ENCODE measurements at regions not wholly inside any gene's neighbourhood (a gene's known extent, or its start where the extent isn't known, plus 50 kb on each side); places are given as distances from the start of the nearest gene placed in this dataset.

DNA sequence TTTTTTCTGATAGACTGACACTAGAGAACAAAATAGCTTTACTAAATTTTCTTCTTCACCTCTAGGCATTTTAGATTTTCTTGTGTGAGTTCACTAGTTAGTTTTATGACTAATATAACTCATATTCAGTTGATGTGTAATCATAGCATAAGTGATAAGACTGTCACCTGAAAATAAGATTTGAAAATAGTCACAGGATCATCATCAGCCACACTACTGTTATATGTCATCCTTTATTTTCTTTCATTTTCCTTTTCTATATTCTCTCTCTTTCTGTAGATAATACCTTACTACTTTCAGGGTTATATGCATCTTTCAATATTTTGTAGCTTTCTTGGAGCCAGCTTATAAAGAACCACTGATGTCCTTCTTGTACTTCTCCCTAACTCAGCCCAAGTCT, 292.6 kb downstream of the TDRD3 start:
- no peaks in the 10 kb centered on the region for H3K9me3 ChIP-seq (ENCODE audit: control insufficient read depth in 2 of 3, insufficient read depth in 1 of 3, low read length in 3 of 3)
- FAIRE-seq (no peak), DNase-seq (no peak)
- no peak overlapping the region for H3K4me3 ChIP-seq (ENCODE audit: low read length in 3 of 3)
- intact Hi-C loops (cut with DNase I) = no loop called here
- no peaks in the 10 kb centered on the region for H3K27me3 ChIP-seq (ENCODE audit: control insufficient read depth, insufficient read depth, low read length)
- H3K9ac ChIP-seq (ENCODE audit: low read length in 3 of 3) = no peak overlapping the region
- TF ChIP-seq, protein P1, sequence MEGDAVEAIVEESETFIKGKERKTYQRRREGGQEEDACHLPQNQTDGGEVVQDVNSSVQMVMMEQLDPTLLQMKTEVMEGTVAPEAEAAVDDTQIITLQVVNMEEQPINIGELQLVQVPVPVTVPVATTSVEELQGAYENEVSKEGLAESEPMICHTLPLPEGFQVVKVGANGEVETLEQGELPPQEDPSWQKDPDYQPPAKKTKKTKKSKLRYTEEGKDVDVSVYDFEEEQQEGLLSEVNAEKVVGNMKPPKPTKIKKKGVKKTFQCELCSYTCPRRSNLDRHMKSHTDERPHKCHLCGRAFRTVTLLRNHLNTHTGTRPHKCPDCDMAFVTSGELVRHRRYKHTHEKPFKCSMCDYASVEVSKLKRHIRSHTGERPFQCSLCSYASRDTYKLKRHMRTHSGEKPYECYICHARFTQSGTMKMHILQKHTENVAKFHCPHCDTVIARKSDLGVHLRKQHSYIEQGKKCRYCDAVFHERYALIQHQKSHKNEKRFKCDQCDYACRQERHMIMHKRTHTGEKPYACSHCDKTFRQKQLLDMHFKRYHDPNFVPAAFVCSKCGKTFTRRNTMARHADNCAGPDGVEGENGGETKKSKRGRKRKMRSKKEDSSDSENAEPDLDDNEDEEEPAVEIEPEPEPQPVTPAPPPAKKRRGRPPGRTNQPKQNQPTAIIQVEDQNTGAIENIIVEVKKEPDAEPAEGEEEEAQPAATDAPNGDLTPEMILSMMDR (IDR thresholded peaks at IDR 0.05; ENCODE audit: borderline replicate concordance, extremely low read depth, insufficient read depth) = no peak
- no peaks in the 10 kb centered on the region for H3K36me3 ChIP-seq (ENCODE audit: control insufficient read depth in 2 of 3, insufficient read depth in 3 of 3, low read length in 3 of 3)
- no peaks in the 10 kb centered on the region for H3K4me1 ChIP-seq (ENCODE audit: control insufficient read depth in 2 of 3, insufficient read depth in 2 of 3, low read depth in 1 of 3, low read length in 3 of 3)
- H3K27ac ChIP-seq (ENCODE audit: low read depth in 2 of 2, low read length in 2 of 2) = no peak overlapping the region

GRCh38 chr13:60689076-60689475, 292.1 kb downstream of the TDRD3 start:
- no peaks in the 10 kb centered on the region for H3K9me3 ChIP-seq (ENCODE audit: control insufficient read depth in 2 of 3, insufficient read depth in 1 of 3, low read length in 3 of 3)
- intact Hi-C loops (cut with DNase I) = no loop called here
- TF ChIP-seq, protein P1 (IDR thresholded peaks at IDR 0.05; ENCODE audit: borderline replicate concordance, extremely low read depth, insufficient read depth) = no peak
- FAIRE-seq (no peak), DNase-seq (no peak)
- no peaks in the 10 kb centered on the region for H3K36me3 ChIP-seq (ENCODE audit: control insufficient read depth in 2 of 3, insufficient read depth in 3 of 3, low read length in 3 of 3)
- no peak overlapping the region for H3K27ac ChIP-seq (ENCODE audit: low read depth in 2 of 2, low read length in 2 of 2)
- no peak overlapping the region for H3K9ac ChIP-seq (ENCODE audit: low read length in 3 of 3)
- no peaks in the 10 kb centered on the region for H3K4me1 ChIP-seq (ENCODE audit: control insufficient read depth in 2 of 3, insufficient read depth in 2 of 3, low read depth in 1 of 3, low read length in 3 of 3)
- no peak overlapping the region for H3K4me3 ChIP-seq (ENCODE audit: low read length in 3 of 3)
- H3K27me3 ChIP-seq (ENCODE audit: control insufficient read depth, insufficient read depth, low read length) = no peaks in the 10 kb centered on the region

DNA sequence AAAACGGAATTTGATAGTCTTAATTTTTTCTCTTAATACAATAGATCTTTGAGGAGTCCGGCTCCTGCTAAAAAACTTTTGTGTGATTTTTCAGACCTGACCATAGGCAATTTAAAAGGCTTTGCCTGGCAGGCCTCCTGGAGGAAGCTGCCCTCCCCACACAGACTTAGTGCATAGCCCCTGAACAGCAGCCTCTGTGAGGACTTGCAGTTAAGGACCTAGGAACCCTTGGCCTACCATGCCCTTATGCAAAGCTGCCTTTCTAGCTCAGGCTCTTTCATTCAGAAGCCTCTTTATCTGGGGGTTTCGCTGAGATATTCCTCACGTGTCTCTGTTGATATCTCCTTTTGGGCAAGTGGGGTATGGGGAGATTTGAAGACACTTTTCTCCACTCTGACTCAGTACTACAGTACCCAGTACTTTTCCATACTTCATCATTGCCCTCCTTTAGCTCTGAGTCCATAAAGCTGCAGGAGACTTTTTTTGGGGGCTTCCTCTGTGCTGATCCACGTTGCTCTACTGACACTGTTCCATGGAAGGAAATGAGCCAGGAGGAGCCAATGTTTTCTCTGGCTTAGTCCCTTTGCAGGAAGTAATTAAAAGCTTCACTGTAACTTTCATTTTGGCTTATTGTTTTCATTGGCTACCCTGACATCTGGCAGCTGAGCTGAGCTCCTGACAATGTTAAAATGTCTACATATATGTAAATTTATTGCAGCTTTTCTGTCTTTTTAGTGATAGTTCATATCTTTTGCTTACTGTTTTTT, 283.1 kb downstream of the TDRD3 start:
- H3K4me3 ChIP-seq (ENCODE audit: low read length in 3 of 3) = no peak overlapping the region
- FAIRE-seq = no peak
- H3K27ac ChIP-seq (ENCODE audit: low read depth in 2 of 2, low read length in 2 of 2) = no peak overlapping the region
- intact Hi-C loops (cut with DNase I) = no loop called here
- DNase-seq = peak in 1 of 5 donors; percentile 65
- TF ChIP-seq, protein P1 (IDR thresholded peaks at IDR 0.05; ENCODE audit: borderline replicate concordance, extremely low read depth, insufficient read depth) = no peak
- H3K27me3 ChIP-seq (ENCODE audit: control insufficient read depth, insufficient read depth, low read length) = no peaks in the 10 kb centered on the region
- H3K36me3 ChIP-seq (ENCODE audit: control insufficient read depth in 2 of 3, insufficient read depth in 3 of 3, low read length in 3 of 3) = no peaks in the 10 kb centered on the region
- no peaks in the 10 kb centered on the region for H3K4me1 ChIP-seq (ENCODE audit: control insufficient read depth in 2 of 3, insufficient read depth in 2 of 3, low read depth in 1 of 3, low read length in 3 of 3)
- H3K9ac ChIP-seq (ENCODE audit: low read length in 3 of 3) = no peak overlapping the region
- H3K9me3 ChIP-seq (ENCODE audit: control insufficient read depth in 2 of 3, insufficient read depth in 1 of 3, low read length in 3 of 3) = no peaks in the 10 kb centered on the region

- no peak for DNase-seq
- H3K9ac ChIP-seq (ENCODE audit: low read length in 3 of 3) = no peak overlapping the region
- no peak for FAIRE-seq
- H3K4me3 ChIP-seq (ENCODE audit: low read length in 3 of 3) = no peak overlapping the region
- H3K4me1 ChIP-seq (ENCODE audit: control insufficient read depth in 2 of 3, insufficient read depth in 2 of 3, low read depth in 1 of 3, low read length in 3 of 3) = no peaks in the 10 kb centered on the region
- H3K27me3 ChIP-seq (ENCODE audit: control insufficient read depth, insufficient read depth, low read length) = no peaks in the 10 kb centered on the region
- intact Hi-C loops (cut with DNase I) = no loop called here
- H3K36me3 ChIP-seq (ENCODE audit: control insufficient read depth in 2 of 3, insufficient read depth in 3 of 3, low read length in 3 of 3) = no peaks in the 10 kb centered on the region
- H3K27ac ChIP-seq (ENCODE audit: low read depth in 2 of 2, low read length in 2 of 2) = no peak overlapping the region
- no peaks in the 10 kb centered on the region for H3K9me3 ChIP-seq (ENCODE audit: control insufficient read depth in 2 of 3, insufficient read depth in 1 of 3, low read length in 3 of 3)
- TF ChIP-seq, protein P1 (IDR thresholded peaks at IDR 0.05; ENCODE audit: borderline replicate concordance, extremely low read depth, insufficient read depth) = no peak
These were observed 282.1 kb downstream of the TDRD3 start for GRCh38 chr13:60679131-60679530.

Measured in kidney (tissue), 13 donors.